ENCODE measurements at regions not wholly inside any gene's neighbourhood (a gene's known extent, or its start where the extent isn't known, plus 50 kb on each side); places are given as distances from the start of the nearest gene placed in this dataset.

GRCh38 chr10:33981301-33981700 is 646.8 kb upstream of the NRP1 start:
- H3K4me2 ChIP-seq (ENCODE audit: low read length): no peak overlapping the region
- no peaks in the 10 kb centered on the region for H3K4me1 ChIP-seq (ENCODE audit: control insufficient read depth, low read length)
- no peaks in the 10 kb centered on the region for H4K20me1 ChIP-seq (ENCODE audit: control insufficient read depth, insufficient read depth, low read depth, low read length)
- H3K79me2 ChIP-seq (ENCODE audit: control insufficient read depth, low read length): no peaks in the 10 kb centered on the region
- H3F3A ChIP-seq (ENCODE audit: control insufficient read depth, insufficient read depth): no peaks in the 10 kb centered on the region
- H3K9me2 ChIP-seq (replicated peaks; ENCODE audit: control insufficient read depth, low read length): no peaks in the 10 kb centered on the region
- H3K9me3 ChIP-seq (ENCODE audit: control insufficient read depth, insufficient read depth, low read length): no peaks in the 10 kb centered on the region
- TF ChIP-seq EZH2phosphoT487 (IDR thresholded peaks at IDR 0.05; ENCODE audit: borderline replicate concordance, low read length) (no peak), CTCF (IDR thresholded peaks at IDR 0.05; ENCODE audit: low read depth, low read length, poor library complexity, severe bottlenecking) (no peak)
- no peaks in the 10 kb centered on the region for H3K36me3 ChIP-seq (ENCODE audit: control insufficient read depth, low read length)
- no peak overlapping the region for H3K27ac ChIP-seq (ENCODE audit: low read depth, low read length)
- H3K27me3 ChIP-seq (ENCODE audit: control insufficient read depth, low read length): no peaks in the 10 kb centered on the region
- H3K4me3 ChIP-seq (ENCODE audit: low read length): no peak overlapping the region

GRCh38 chr10:33979195-33979594 is 644.7 kb upstream of the NRP1 start:
- Histone ChIP-seq H3K27ac (ENCODE audit: low read depth, low read length) (no peak overlapping the region), H3K4me3 (ENCODE audit: low read length) (no peak overlapping the region), H3K4me2 (ENCODE audit: low read length) (no peak overlapping the region), H3K9me3 (ENCODE audit: control insufficient read depth, insufficient read depth, low read length) (no peaks in the 10 kb centered on the region), H3K27me3 (ENCODE audit: control insufficient read depth, low read length) (no peaks in the 10 kb centered on the region), H3K9me2 (replicated peaks; ENCODE audit: control insufficient read depth, low read length) (no peaks in the 10 kb centered on the region), H3K36me3 (ENCODE audit: control insufficient read depth, low read length) (no peaks in the 10 kb centered on the region), H4K20me1 (ENCODE audit: control insufficient read depth, insufficient read depth, low read depth, low read length) (no peaks in the 10 kb centered on the region), H3K4me1 (ENCODE audit: control insufficient read depth, low read length) (no peaks in the 10 kb centered on the region), H3F3A (ENCODE audit: control insufficient read depth, insufficient read depth) (no peaks in the 10 kb centered on the region), H3K79me2 (ENCODE audit: control insufficient read depth, low read length) (no peaks in the 10 kb centered on the region)
- TF ChIP-seq EZH2phosphoT487 (IDR thresholded peaks at IDR 0.05; ENCODE audit: borderline replicate concordance, low read length): no peak

- no peaks in the 10 kb centered on the region for H3F3A ChIP-seq (ENCODE audit: control insufficient read depth, insufficient read depth)
- no peak overlapping the region for H3K27ac ChIP-seq (ENCODE audit: low read depth, low read length)
- no peak overlapping the region for H3K4me2 ChIP-seq (ENCODE audit: low read length)
- H3K4me1 ChIP-seq (ENCODE audit: control insufficient read depth, low read length): no peaks in the 10 kb centered on the region
- no peaks in the 10 kb centered on the region for H3K9me3 ChIP-seq (ENCODE audit: control insufficient read depth, insufficient read depth, low read length)
- no peak for TF ChIP-seq CTCF (IDR thresholded peaks at IDR 0.05; ENCODE audit: low read depth, low read length, poor library complexity, severe bottlenecking)
- no peak for TF ChIP-seq EZH2phosphoT487 (IDR thresholded peaks at IDR 0.05; ENCODE audit: borderline replicate concordance, low read length)
- no peaks in the 10 kb centered on the region for H3K9me2 ChIP-seq (replicated peaks; ENCODE audit: control insufficient read depth, low read length)
- no peaks in the 10 kb centered on the region for H3K27me3 ChIP-seq (ENCODE audit: control insufficient read depth, low read length)
- H3K4me3 ChIP-seq (ENCODE audit: low read length): no peak overlapping the region
- H3K36me3 ChIP-seq (ENCODE audit: control insufficient read depth, low read length): no peaks in the 10 kb centered on the region
- H3K79me2 ChIP-seq (ENCODE audit: control insufficient read depth, low read length): no peaks in the 10 kb centered on the region
- no peaks in the 10 kb centered on the region for H4K20me1 ChIP-seq (ENCODE audit: control insufficient read depth, insufficient read depth, low read depth, low read length)
Observed at GRCh38 chr10:33975481-33975880, 641.0 kb upstream of the NRP1 start.

GRCh38 chr10:33974976-33975478 is 640.6 kb upstream of the NRP1 start:
- Histone ChIP-seq H3F3A (ENCODE audit: control insufficient read depth, insufficient read depth) (no peaks in the 10 kb centered on the region), H3K9me2 (replicated peaks; ENCODE audit: control insufficient read depth, low read length) (no peaks in the 10 kb centered on the region)
- TF ChIP-seq CTCF (IDR thresholded peaks at IDR 0.05; ENCODE audit: low read depth, low read length, poor library complexity, severe bottlenecking) (no peak), EZH2phosphoT487 (IDR thresholded peaks at IDR 0.05; ENCODE audit: borderline replicate concordance, low read length) (no peak)

More at GRCh38 chr10:33974976-33975478, 640.6 kb upstream of the NRP1 start:
- Histone ChIP-seq H3K4me1 (ENCODE audit: control insufficient read depth, low read length) (no peaks in the 10 kb centered on the region), H3K79me2 (ENCODE audit: control insufficient read depth, low read length) (no peaks in the 10 kb centered on the region), H3K36me3 (ENCODE audit: control insufficient read depth, low read length) (no peaks in the 10 kb centered on the region), H3K9me3 (ENCODE audit: control insufficient read depth, insufficient read depth, low read length) (no peaks in the 10 kb centered on the region), H3K27ac (ENCODE audit: low read depth, low read length) (no peak overlapping the region), H4K20me1 (ENCODE audit: control insufficient read depth, insufficient read depth, low read depth, low read length) (no peaks in the 10 kb centered on the region), H3K27me3 (ENCODE audit: control insufficient read depth, low read length) (no peaks in the 10 kb centered on the region), H3K4me3 (ENCODE audit: low read length) (no peak overlapping the region), H3K4me2 (ENCODE audit: low read length) (no peak overlapping the region)
